ENCODE measurements at regions not wholly inside any gene's neighbourhood (a gene's known extent, or its start where the extent isn't known, plus 50 kb on each side); places are given as distances from the start of the nearest gene placed in this dataset.

DNA sequence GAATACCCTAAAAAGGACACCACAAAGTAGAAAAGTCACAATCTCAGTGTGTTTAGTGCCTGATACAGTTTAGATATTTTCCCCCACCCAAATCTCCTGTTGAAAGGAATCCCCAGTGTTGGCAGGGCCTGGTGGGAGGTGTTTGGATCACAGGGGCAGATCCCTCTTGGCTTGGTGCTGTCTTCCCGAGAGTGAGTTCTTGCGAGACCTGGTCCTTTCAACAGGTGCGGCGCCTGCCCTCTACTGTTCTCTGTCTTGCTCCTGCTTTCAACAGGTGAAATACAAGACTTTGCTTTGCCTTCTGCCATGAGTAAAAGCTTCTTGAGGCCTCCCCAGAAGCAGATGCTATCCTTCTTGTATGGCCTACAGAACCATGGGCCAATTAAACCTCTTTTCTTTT, 534.3 kb upstream of the NRSN1 start:
- H3K36me3 ChIP-seq (ENCODE audit: control insufficient read depth in 5 of 5, insufficient read depth in 5 of 5, low read length in 5 of 5): no peaks in the 10 kb centered on the region
- H3K9me3 ChIP-seq (ENCODE audit: control insufficient read depth in 5 of 5, low read length in 5 of 5): peaks cover 0 to 2% (median 0%) of the 10 kb centered on the region in 5 donors
- H3K4me1 ChIP-seq (ENCODE audit: control insufficient read depth in 5 of 5, insufficient read depth in 5 of 5, low read length in 5 of 5): peaks cover 0 to 5% (median 0%) of the 10 kb centered on the region in 5 donors
- no peak overlapping the region for H3K9ac ChIP-seq (ENCODE audit: low read length in 5 of 5)
- H3K4me3 ChIP-seq (ENCODE audit: low read depth in 1 of 5, low read length in 5 of 5): no peak overlapping the region
- H3K27ac ChIP-seq (ENCODE audit: low read depth, low read length): no peak overlapping the region
- H3K27me3 ChIP-seq (ENCODE audit: control insufficient read depth in 5 of 5, insufficient read depth in 4 of 5, low read length in 5 of 5): no peaks in the 10 kb centered on the region

DNA sequence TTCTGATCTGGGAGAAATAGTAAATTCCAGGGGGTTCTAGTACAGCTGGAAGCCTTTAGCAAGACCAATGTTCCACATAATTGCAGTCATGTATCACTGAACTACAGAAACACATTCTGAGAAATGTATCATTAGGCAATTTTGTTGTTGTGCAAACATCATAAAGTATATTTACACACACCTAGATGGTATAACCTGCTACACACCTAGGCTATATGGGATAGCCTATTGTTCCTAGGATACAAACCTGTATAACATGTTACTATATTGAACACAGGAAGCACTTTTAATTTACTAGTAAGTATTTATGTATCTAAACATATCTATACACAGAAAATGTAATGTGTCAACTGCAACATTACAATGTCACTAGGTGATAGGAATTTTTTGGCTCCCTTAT, 525.9 kb upstream of the NRSN1 start:
- Histone ChIP-seq H3K27ac (ENCODE audit: low read depth, low read length) (no peak overlapping the region), H3K4me3 (ENCODE audit: low read depth in 1 of 5, low read length in 5 of 5) (no peak overlapping the region), H3K9me3 (ENCODE audit: control insufficient read depth in 5 of 5, low read length in 5 of 5) (peaks cover 0 to 4% (median 0%) of the 10 kb centered on the region in 5 donors), H3K36me3 (ENCODE audit: control insufficient read depth in 5 of 5, insufficient read depth in 5 of 5, low read length in 5 of 5) (no peaks in the 10 kb centered on the region), H3K27me3 (ENCODE audit: control insufficient read depth in 5 of 5, insufficient read depth in 4 of 5, low read length in 5 of 5) (no peaks in the 10 kb centered on the region), H3K4me1 (ENCODE audit: control insufficient read depth in 5 of 5, insufficient read depth in 5 of 5, low read length in 5 of 5) (no peaks in the 10 kb centered on the region), H3K9ac (ENCODE audit: low read length in 5 of 5) (no peak overlapping the region)

DNA sequence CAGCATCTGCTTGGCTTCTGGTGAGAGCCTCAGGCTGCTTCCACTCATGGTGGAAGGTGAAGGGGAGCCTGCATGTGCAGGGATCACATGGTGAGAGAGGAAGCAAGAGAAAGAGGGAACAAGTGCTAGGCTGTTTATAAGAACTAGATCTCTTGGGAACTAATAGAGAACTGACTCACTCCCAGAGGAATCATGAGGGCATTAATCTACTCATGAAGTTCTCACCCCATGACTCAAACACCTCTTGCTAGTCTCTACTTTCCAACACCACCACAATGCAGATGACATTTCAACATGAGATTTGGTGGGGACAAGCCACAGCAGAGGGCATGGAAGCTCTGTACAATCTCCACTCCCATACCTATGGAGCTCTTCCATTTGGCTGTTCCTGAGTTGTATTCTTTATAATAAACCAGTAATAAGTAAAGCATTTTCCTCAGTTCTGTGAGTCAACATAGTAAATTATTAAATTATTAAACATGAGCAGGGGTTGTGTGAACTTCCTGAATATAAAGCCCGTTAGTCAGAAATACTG, 524.1 kb upstream of the NRSN1 start:
- Histone ChIP-seq H3K4me3 (ENCODE audit: low read depth in 1 of 5, low read length in 5 of 5) (no peak overlapping the region), H3K9me3 (ENCODE audit: control insufficient read depth in 5 of 5, low read length in 5 of 5) (peaks cover 0 to 9% (median 2%) of the 10 kb centered on the region in 5 donors), H3K27me3 (ENCODE audit: control insufficient read depth in 5 of 5, insufficient read depth in 4 of 5, low read length in 5 of 5) (no peaks in the 10 kb centered on the region), H3K36me3 (ENCODE audit: control insufficient read depth in 5 of 5, insufficient read depth in 5 of 5, low read length in 5 of 5) (no peaks in the 10 kb centered on the region), H3K27ac (ENCODE audit: low read depth, low read length) (no peak overlapping the region), H3K9ac (ENCODE audit: low read length in 5 of 5) (no peak overlapping the region), H3K4me1 (ENCODE audit: control insufficient read depth in 5 of 5, insufficient read depth in 5 of 5, low read length in 5 of 5) (no peaks in the 10 kb centered on the region)

DNA sequence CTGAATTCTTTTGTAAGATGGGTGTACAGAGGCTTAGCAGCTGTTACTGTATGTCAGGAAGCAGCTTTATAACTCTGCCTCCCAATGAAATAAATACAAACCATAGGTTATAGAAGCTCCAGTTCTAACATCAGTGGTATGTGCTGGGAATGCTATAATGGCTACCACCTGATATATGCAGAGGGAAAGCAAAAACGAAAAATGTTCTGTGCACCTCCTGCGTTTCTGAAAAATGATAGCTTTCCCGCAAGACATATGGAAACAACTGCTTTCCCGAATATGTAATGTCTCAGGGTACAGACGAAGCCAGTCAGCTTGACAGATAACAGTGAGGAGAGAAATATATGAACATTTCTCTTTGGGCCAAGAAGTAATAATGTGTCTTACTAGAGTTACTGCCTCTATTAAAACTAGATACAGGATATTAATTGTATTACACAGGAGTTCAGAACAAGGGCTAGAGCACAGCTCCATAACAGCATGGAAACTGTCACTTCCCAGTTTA, 517.0 kb upstream of the NRSN1 start:
- H3K9ac ChIP-seq (ENCODE audit: low read length in 5 of 5): no peak overlapping the region
- no peak overlapping the region for H3K4me3 ChIP-seq (ENCODE audit: low read depth in 1 of 5, low read length in 5 of 5)

DNA sequence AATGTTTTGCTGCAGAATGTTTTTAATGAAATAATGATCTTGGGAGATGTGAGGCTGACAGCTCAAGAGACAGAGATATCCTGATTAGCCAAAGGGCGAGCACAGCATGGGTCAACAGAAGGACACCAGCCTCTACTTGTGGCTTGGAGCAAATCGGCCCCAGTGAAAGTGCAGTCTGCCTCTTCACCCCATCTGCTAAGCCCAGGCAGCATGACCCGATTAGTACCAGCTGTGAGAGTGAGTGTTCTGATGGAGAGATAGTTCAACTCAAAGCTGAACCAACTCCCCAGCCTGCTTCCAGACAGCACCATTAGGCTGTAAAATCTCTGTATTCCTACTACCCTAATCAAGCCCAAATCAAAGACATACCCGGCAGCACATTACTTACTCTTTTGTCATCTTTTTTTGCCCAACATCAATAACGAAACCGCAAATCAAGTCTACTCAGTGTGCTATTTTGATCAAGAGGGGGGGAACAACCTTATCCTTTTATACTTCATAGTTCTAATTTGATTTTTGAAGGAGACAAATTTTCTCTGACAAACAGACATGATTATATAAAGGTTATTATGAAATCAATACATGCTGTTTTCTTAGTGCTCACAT, 514.1 kb upstream of the NRSN1 start:
- no peak overlapping the region for H3K4me3 ChIP-seq (ENCODE audit: low read depth in 1 of 5, low read length in 5 of 5)
- no peak overlapping the region for H3K27ac ChIP-seq (ENCODE audit: low read depth, low read length)
- H3K27me3 ChIP-seq (ENCODE audit: control insufficient read depth in 5 of 5, insufficient read depth in 4 of 5, low read length in 5 of 5): no peaks in the 10 kb centered on the region
- no peak overlapping the region for H3K9ac ChIP-seq (ENCODE audit: low read length in 5 of 5)
- H3K36me3 ChIP-seq (ENCODE audit: control insufficient read depth in 5 of 5, insufficient read depth in 5 of 5, low read length in 5 of 5): no peaks in the 10 kb centered on the region
- no peaks in the 10 kb centered on the region for H3K4me1 ChIP-seq (ENCODE audit: control insufficient read depth in 5 of 5, insufficient read depth in 5 of 5, low read length in 5 of 5)
- no peaks in the 10 kb centered on the region for H3K9me3 ChIP-seq (ENCODE audit: control insufficient read depth in 5 of 5, low read length in 5 of 5)

More for the DNA sequence above, 517.0 kb upstream of the NRSN1 start:
- no peaks in the 10 kb centered on the region for H3K36me3 ChIP-seq (ENCODE audit: control insufficient read depth in 5 of 5, insufficient read depth in 5 of 5, low read length in 5 of 5)
- H3K27ac ChIP-seq (ENCODE audit: low read depth, low read length): no peak overlapping the region
- H3K4me1 ChIP-seq (ENCODE audit: control insufficient read depth in 5 of 5, insufficient read depth in 5 of 5, low read length in 5 of 5): no peaks in the 10 kb centered on the region
- peaks cover 0 to 9% (median 2%) of the 10 kb centered on the region in 5 donors for H3K9me3 ChIP-seq (ENCODE audit: control insufficient read depth in 5 of 5, low read length in 5 of 5)
- H3K27me3 ChIP-seq (ENCODE audit: control insufficient read depth in 5 of 5, insufficient read depth in 4 of 5, low read length in 5 of 5): no peaks in the 10 kb centered on the region

DNA sequence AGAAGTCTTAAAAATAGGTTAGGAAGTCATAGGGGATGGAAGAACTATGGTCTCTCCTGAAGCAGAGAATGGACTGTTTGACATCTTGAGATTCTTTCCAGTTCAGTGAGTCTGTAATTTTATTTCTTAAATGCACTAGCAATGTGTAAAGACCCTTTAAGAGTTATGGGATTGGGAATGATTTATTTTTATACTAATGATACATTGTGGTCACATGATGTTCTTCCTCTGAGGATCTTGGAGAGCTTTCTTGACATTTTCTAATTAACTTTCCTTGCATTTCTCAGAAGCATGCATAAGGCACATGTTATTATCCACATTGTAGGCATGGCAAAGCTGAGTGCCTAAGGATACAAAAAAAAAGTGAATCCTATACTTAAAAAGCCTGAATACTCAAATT, 507.6 kb upstream of the NRSN1 start:
- Histone ChIP-seq H3K4me3 (ENCODE audit: low read depth in 1 of 5, low read length in 5 of 5) (no peak overlapping the region), H3K9me3 (ENCODE audit: control insufficient read depth in 5 of 5, low read length in 5 of 5) (peaks cover 0 to 4% (median 0%) of the 10 kb centered on the region in 5 donors), H3K27ac (ENCODE audit: low read depth, low read length) (no peak overlapping the region), H3K9ac (ENCODE audit: low read length in 5 of 5) (no peak overlapping the region), H3K36me3 (ENCODE audit: control insufficient read depth in 5 of 5, insufficient read depth in 5 of 5, low read length in 5 of 5) (no peaks in the 10 kb centered on the region), H3K4me1 (ENCODE audit: control insufficient read depth in 5 of 5, insufficient read depth in 5 of 5, low read length in 5 of 5) (no peaks in the 10 kb centered on the region), H3K27me3 (ENCODE audit: control insufficient read depth in 5 of 5, insufficient read depth in 4 of 5, low read length in 5 of 5) (no peaks in the 10 kb centered on the region)

DNA sequence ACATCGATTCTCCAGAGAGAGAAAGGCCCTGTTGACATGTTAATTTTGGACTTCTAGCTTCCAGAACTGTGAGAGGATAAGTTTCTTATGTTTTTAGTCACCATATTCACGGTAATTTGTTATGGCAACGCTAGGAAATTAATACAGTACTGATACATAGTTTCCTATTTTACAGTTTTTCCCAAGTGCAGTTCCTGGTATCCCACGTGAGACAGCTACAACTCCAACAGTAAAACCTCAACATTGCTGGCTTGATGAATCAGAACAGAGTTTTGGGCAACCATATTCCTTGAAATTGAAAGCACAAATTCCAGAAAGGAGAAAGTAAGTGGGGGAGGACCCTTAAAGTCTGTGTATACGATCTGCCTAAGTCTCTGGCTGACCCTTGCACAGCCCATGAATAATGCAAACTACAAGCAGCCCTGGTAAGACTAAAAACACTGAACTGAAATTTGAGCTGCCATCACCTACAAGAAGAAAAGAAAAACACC, 505.1 kb upstream of the NRSN1 start:
- Histone ChIP-seq H3K9ac (ENCODE audit: low read length in 5 of 5) (no peak overlapping the region), H3K9me3 (ENCODE audit: control insufficient read depth in 5 of 5, low read length in 5 of 5) (peaks cover 0 to 6% (median 0%) of the 10 kb centered on the region in 5 donors), H3K27ac (ENCODE audit: low read depth, low read length) (no peak overlapping the region), H3K4me1 (ENCODE audit: control insufficient read depth in 5 of 5, insufficient read depth in 5 of 5, low read length in 5 of 5) (no peaks in the 10 kb centered on the region), H3K4me3 (ENCODE audit: low read depth in 1 of 5, low read length in 5 of 5) (no peak overlapping the region), H3K36me3 (ENCODE audit: control insufficient read depth in 5 of 5, insufficient read depth in 5 of 5, low read length in 5 of 5) (no peaks in the 10 kb centered on the region), H3K27me3 (ENCODE audit: control insufficient read depth in 5 of 5, insufficient read depth in 4 of 5, low read length in 5 of 5) (no peaks in the 10 kb centered on the region)

DNA sequence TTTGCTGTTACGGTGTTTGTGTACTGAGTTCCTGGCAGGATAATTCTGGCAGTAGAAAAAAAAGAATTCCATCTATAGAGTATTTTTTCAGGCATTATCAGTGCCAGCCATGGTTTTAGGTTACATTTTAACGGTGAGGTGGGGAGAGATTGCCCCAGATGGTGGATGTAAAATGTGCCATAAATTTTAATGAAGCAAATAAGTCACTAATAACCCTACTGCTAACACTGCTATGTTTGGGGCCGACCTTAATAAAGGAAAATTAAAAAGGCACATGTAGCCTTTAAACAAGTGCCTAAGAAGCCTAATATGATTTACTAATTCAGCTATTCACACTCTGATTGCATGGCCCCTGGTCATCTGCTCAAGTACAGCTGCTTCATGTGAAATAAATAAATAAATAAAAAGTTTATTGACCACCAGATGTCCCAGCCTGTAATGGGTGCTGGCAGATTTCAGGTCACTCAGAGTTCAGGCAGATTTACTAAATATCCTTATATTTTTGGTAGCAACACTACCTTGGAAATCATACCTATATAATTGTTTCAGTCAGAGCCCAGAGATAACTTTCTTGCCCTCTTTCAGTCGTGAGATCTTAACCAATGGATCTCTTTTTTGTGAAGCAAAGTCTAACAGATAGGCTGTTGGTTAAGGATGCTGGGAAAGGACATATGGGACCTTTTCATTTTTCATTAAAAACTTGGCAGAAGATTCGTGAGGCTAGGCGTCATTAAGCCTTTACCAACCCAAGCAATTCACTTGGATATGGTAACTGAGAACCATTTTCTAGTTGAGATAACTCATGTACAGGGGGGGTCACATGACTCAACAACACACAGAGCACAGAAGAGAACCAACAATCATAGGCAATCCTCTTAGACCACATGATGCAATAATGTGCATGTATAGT, 495.0 kb upstream of the NRSN1 start:
- peaks cover 0 to 20% (median 2%) of the 10 kb centered on the region in 5 donors for H3K4me1 ChIP-seq (ENCODE audit: control insufficient read depth in 5 of 5, insufficient read depth in 5 of 5, low read length in 5 of 5)
- H3K27ac ChIP-seq (ENCODE audit: low read depth, low read length): no peak overlapping the region
- no peak overlapping the region for H3K4me3 ChIP-seq (ENCODE audit: low read depth in 1 of 5, low read length in 5 of 5)
- no peaks in the 10 kb centered on the region for H3K9me3 ChIP-seq (ENCODE audit: control insufficient read depth in 5 of 5, low read length in 5 of 5)
- H3K36me3 ChIP-seq (ENCODE audit: control insufficient read depth in 5 of 5, insufficient read depth in 5 of 5, low read length in 5 of 5): no peaks in the 10 kb centered on the region
- no peak overlapping the region for H3K9ac ChIP-seq (ENCODE audit: low read length in 5 of 5)
- no peaks in the 10 kb centered on the region for H3K27me3 ChIP-seq (ENCODE audit: control insufficient read depth in 5 of 5, insufficient read depth in 4 of 5, low read length in 5 of 5)

DNA sequence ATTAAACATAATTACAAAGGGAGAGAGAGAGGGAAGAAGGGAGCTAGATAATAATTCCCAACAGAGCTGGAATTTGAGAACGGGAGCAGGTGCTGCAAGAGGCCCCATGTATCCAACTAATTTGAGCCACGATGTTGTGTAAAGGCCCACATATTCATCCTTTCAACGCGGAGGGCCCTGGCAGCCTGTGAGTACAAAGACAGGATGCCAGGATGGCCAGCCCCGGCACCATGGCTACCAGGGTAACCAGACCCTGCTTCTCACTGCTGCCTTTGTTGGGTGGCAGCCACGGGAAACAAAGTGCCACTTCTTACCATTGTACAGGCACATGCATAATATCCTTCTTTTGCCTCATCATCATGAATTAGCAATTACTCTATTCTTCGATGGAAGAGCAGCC, 492.0 kb upstream of the NRSN1 start:
- Histone ChIP-seq H3K27me3 (ENCODE audit: control insufficient read depth in 5 of 5, insufficient read depth in 4 of 5, low read length in 5 of 5) (no peaks in the 10 kb centered on the region), H3K4me3 (ENCODE audit: low read depth in 1 of 5, low read length in 5 of 5) (no peak overlapping the region), H3K36me3 (ENCODE audit: control insufficient read depth in 5 of 5, insufficient read depth in 5 of 5, low read length in 5 of 5) (no peaks in the 10 kb centered on the region), H3K27ac (ENCODE audit: low read depth, low read length) (no peak overlapping the region), H3K9ac (ENCODE audit: low read length in 5 of 5) (no peak overlapping the region), H3K4me1 (ENCODE audit: control insufficient read depth in 5 of 5, insufficient read depth in 5 of 5, low read length in 5 of 5) (peaks cover 0 to 20% (median 2%) of the 10 kb centered on the region in 5 donors), H3K9me3 (ENCODE audit: control insufficient read depth in 5 of 5, low read length in 5 of 5) (no peaks in the 10 kb centered on the region)

DNA sequence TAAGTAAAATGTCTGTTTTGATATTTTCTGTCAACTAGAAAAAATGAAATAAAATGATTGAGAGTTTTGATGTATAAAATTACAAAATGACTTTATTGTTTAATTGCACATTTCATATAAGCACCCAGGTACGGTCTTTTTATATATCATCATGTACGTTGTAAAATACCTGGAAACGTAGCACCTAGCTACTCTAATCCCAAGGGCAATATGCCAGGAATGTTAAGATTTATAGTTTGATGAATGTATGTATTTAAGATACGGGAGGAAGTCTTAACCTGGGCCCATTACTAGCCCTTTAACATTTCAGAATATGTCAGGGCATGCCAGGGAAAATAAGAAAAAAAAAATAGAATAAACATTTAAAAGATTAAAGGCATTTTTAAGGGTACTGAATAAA, 490.9 kb upstream of the NRSN1 start:
- Histone ChIP-seq H3K9me3 (ENCODE audit: control insufficient read depth in 5 of 5, low read length in 5 of 5) (no peaks in the 10 kb centered on the region), H3K36me3 (ENCODE audit: control insufficient read depth in 5 of 5, insufficient read depth in 5 of 5, low read length in 5 of 5) (no peaks in the 10 kb centered on the region), H3K27ac (ENCODE audit: low read depth, low read length) (no peak overlapping the region), H3K4me1 (ENCODE audit: control insufficient read depth in 5 of 5, insufficient read depth in 5 of 5, low read length in 5 of 5) (peaks cover 0 to 15% (median 2%) of the 10 kb centered on the region in 5 donors), H3K4me3 (ENCODE audit: low read depth in 1 of 5, low read length in 5 of 5) (no peak overlapping the region), H3K9ac (ENCODE audit: low read length in 5 of 5) (no peak overlapping the region), H3K27me3 (ENCODE audit: control insufficient read depth in 5 of 5, insufficient read depth in 4 of 5, low read length in 5 of 5) (no peaks in the 10 kb centered on the region)

Measured in subcutaneous abdominal adipose tissue (tissue), 5 donors.